Cerebellar nuclear complex (tissue), 1 donor: ENCODE measurements at regions not wholly inside any gene's neighbourhood (a gene's known extent, or its start where the extent isn't known, plus 50 kb on each side); places are given as distances from the start of the nearest gene placed in this dataset.
"Not testable (repeated sequence)": the region's sequence is repeated elsewhere in the genome, so short reads cannot be mapped to it uniquely, and the experiment has no call there.

Source experiments
- DNase-seq, 2 experiments: peaks; one replicate each; lab custom pipeline; 2025; lab: John Stamatoyannopoulos, UW

GRCh38 chr2:133976659-133977058, 277.2 kb upstream of the MGAT5 start:
- no peak for DNase-seq

DNA sequence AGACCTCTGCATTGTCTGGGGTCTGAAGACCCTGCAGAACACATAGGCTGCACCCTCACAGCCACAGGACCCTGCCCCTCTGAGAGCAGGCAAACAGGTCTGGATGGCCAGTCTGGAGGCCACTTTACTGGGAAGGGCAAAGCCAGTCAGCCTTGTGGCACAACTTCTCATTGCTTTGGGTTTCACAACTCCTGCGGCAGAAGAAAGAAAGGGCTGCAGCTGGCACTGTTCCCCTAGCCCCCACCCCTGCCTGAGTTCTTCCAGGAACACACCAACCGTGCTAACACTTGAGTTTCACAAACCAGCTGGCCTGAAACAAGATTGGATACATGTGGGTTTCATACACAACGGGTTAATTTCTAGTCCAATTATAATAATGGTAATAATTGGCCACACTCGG, 276.5 kb upstream of the MGAT5 start:
- no peak for DNase-seq

DNA sequence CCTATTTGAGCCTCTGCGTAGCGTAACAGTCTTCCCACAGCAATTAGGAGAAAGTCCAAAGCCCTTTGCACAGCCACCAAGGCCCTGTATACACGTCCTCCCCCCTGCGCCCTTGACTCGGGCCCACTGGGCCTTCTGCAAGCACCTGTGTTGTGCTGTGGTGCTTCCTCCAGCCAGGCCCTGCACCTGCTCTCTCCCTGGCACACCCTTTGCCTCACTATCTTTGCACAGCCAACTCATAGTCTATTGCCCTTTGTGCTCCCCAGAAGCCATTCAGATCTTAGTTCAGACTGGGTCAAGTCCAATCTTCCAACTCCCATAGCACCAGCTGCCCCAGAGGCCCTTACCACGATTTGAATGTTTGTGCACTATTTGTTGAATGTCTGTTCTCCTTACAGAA, 271.6 kb upstream of the MGAT5 start:
- no peak for DNase-seq

GRCh38 chr2:133985563-133985962, 268.3 kb upstream of the MGAT5 start:
- no peak for DNase-seq

- no peak for DNase-seq
Observed at GRCh38 chr2:133986081-133986837, 267.6 kb upstream of the MGAT5 start.

- peak in 1 of 2 experiments; percentile 75 for DNase-seq
Observed at GRCh38 chr2:133986881-133987795, 266.7 kb upstream of the MGAT5 start.

DNA sequence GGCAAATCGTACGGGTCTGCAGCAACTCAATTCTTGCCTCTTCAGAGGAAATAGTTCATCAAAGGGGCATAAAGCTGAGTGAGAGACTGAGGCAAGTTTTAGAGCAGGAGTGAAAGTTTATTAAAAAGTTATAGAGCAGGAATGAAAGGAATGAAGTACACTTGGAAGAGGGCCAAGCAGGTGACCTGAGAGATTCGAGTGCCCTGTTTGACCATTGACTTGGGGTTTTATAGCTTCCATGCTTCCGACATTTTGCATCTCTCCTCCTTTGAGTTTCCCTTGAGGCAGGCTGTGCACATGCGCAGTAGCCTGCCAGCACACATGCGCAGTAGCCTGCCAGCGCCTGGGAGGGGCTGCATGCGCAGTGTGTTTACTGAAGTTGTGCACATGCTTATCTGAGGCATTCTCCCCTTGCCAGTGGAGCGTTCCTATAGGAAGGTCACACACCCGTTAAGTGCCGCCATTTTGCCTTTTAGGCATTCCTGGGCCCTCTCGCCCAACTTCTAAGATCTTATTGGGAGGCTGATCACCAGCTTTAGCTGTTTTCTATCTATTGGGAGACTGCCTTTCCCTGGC, 265.5 kb upstream of the MGAT5 start:
- DNase-seq: no peak

DNA sequence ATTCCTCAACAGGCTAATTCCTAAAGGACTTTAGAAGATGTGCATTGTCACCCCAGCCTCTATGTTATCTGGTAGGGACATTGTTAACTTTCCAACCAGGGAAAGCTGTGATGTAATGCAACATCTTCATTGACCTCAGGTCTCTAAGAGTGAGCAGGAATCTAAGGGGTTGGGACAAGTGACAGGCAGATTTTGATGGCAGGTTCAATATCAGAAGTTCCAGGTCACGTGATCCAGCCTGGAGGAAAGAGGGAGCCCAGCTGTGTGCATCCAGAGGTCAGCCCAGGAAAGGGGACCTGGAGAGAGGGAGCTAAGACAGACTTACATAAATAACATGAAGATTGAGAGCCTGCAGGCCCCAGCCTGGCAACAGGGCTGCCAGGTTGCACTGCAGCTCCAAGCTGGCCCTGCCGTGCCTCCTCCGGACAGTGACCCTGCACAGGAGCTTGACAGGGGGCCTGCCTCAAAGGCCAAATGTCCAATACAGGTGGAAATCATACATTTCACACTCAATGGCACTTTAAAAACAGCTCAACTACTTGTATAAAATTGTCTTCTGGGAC, 262.2 kb upstream of the MGAT5 start:
- DNase-seq: no peak

DNA sequence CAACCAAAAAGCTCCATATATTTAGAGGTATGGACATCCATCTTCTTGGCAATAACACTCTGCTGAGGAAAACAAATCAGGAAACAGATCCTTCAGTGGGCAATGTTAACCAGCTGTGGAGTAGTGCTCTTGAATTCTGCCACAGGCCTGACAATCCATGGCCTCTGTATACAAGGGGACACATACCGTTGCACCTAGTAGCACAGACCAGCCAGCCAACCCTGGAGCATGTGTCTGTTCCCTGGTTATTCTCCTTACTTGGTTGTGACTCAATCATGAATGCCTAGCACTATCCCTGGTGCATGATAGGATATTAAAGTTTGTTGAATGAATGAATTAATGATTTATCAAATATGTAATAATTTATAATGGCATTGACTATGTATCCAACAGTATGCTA, 261.4 kb upstream of the MGAT5 start:
- no peak for DNase-seq

DNA sequence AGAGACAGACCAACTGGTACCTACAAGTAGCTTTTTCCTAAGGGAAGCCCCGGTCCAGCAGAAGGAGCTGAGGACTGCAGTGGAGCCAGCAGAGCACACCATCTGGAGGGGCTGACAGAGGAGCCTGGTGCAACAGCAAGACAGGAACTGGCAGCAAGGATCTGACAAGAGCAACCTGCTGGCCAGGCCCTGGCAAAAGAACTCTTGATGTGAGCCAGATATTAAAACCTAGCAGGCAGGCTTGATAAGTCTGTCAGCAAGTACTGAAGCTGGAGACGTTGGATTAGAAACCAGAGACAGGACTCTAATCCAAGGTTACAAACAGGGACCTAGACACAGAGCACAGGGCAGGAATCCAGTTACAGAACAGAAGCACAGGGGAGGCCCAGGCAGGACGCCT, 260.7 kb upstream of the MGAT5 start:
- peak; percentile 85 to 92 for DNase-seq

DNA sequence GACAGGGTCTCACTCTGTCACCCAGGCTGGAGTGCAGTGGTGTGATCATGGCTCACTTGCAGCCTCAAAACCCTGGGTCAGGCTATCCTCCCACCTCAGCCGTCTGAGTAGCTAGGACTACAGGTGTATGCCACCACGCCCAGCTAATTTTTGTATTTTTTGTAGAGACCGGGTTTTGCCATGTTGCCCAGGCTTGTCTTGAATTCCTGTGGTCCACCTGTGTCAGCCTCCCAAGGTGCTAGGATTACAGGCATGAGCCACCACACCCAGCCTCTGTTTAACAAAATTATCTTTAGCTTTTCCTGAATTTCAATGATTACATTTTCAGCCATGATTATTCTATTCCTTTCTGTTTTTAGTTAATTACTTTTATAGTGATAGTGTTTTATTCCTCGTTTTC, 255.1 kb upstream of the MGAT5 start:
- not testable (repeated sequence) for DNase-seq

DNA sequence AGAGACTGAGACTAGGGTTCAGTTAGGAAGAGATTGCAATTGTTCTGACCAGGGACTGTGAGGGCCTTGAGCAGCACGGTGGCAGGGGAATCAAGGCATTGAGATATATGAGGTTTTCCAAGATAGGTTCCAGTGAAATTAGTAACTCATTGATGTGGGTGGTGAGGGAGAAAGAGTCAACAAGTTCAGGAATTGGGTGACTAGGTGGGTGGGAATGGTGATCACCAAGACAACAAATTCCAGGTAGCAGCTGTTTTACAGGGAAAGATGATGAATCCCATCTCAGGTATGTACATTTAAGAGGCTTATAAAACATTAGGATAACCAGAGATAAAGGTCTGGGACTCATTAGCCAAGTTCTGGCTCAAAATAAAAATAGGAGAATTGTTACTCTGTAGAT, 251.5 kb upstream of the MGAT5 start:
- DNase-seq: no peak

- DNase-seq: no peak
Observed at GRCh38 chr2:134002921-134003320, 251.0 kb upstream of the MGAT5 start.

DNA sequence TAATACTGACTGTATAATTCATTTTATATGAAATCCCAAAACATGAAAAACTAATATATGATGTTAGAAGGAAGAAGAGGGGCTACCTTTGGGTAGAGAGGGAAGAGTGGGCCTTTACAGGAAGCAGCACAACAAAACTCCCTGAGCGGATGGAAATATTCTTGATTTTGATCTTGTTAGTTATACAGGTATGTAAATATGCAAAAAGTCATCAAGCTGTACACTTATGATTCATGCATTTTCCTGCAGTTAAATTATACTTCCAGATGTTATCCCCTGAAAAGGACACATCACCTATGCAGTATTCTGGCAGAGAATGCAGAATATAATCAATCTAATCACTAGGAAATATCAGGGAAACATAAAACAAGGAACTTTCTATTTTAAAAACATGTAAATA, 249.4 kb upstream of the MGAT5 start:
- DNase-seq: no peak

DNA sequence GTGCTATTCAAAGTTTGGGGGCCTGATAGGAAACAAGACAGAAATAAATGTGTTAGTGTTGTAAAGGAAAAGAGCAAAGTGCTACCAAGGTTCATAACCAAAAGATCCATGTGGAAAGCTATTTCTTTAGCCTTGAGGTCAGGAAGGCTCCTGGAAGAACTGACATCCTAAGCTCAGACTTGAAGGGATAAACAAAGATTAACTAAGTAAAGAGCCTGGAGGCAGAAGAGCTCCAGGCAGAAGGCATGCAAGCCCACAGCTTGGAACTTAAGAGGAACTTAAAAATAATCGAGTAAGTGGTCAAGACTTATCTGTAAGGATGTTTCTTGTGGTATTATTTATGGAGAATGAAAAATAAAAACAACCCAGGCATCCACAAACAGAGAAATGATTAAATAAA, 245.0 kb upstream of the MGAT5 start:
- no peak for DNase-seq

- DNase-seq: no peak
Observed at GRCh38 chr2:134009440-134009839, 244.4 kb upstream of the MGAT5 start.

- DNase-seq: not testable (repeated sequence)
Observed at GRCh38 chr2:134009906-134010305, 244.0 kb upstream of the MGAT5 start.

DNA sequence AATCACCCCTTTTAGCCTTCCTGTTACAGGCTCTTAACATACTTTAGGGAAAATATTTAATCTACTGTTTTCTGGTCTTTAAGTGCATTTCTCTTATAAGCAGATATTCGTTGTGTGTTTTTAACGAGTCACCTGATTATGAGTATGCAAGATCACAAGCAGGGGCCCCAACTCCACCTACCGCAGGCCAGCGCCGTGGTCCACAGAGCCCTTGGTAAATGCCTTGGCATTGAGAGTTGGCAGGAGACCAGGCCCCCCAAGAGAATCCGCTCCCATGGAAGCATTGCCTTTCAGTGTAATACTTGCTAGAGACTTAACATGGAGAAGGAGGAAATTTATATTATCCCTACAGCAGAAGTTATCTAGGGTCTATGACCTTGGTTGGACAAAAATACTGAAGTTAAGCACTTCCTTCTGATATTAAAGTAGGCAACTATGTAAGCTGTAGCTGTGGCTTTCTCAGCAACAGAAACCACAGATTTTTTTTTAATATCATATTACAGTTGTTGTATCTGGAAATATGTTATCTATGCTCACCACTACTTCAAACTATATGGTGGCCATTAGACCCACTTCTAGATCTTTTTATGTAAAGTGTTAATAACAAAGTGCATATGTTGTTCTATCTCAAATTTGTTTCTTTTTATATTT, 241.8 kb upstream of the MGAT5 start:
- no peak for DNase-seq

DNA sequence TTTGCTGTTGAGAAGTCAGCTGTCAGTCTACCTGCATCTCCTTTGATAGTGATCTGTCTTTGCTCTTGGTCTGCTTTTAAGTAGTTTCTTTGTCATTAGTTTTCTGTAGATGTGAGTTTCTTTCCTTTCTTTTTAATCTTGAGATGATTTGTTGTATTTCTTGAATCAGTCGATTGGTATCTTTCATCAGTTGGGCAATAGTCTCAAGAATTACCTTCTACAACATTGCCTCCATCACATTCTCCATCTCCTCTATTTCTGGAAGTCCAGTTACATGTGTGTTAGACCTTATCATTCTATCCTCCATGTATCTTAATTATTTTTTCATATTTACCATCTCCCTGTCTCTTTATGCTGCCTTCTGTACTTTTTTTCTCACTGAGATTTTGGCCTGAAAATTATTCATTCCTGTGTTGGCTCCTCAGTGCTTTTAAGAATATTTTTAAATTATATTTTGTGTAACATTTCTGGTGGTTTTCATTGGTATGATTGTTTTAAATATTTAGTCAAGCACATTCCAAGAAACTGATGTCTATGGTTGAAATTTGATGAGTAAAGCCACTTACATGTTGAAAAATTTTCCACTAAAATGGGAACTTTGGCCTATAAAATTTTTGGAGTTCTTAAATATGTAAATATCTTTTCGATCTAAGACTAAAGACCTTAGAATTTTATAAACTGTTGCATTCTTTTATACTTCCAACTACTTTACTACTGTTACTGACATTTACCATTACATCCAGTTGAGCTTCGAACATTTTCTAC, 239.5 kb upstream of the MGAT5 start:
- DNase-seq: no peak

GRCh38 chr2:134019871-134020270, 234.0 kb upstream of the MGAT5 start:
- DNase-seq: no peak

- DNase-seq: no peak
Observed at GRCh38 chr2:134020608-134021007, 233.3 kb upstream of the MGAT5 start.
